HG02623 (cell line): ENCODE measurements at regions not wholly inside any gene's neighbourhood (a gene's known extent, or its start where the extent isn't known, plus 50 kb on each side); places are given as distances from the start of the nearest gene placed in this dataset.

Experiments used
- ATAC-seq: cut with Tn5 transposase; IDR thresholded peaks from one replicate; pipeline ENCODE4 v1.9.1; 2021; ENCODE audit warnings: moderate library complexity; ENCODE audit not compliant: unreplicated experiment

- no peak for ATAC-seq
Measured at GRCh38 chr12:47561746-47562145, 144.1 kb downstream of the RPAP3 start.

GRCh38 chr12:47560415-47560814 lies 145.4 kb downstream of the RPAP3 start:
- ATAC-seq = no peak

GRCh38 chr12:47558625-47559345 lies 147.0 kb downstream of the RPAP3 start:
- no peak for ATAC-seq

GRCh38 chr12:47557386-47557785 lies 148.4 kb downstream of the RPAP3 start:
- no peak for ATAC-seq

GRCh38 chr12:47556261-47557030 lies 149.4 kb downstream of the RPAP3 start:
- ATAC-seq = no peak

GRCh38 chr12:47554046-47554653 lies 151.7 kb downstream of the RPAP3 start:
- no peak for ATAC-seq

- no peak for ATAC-seq
Measured at GRCh38 chr12:47553266-47553665, 152.6 kb downstream of the RPAP3 start.

GRCh38 chr12:47551426-47551851 lies 154.4 kb downstream of the RPAP3 start:
- ATAC-seq = no peak

- no peak for ATAC-seq
Measured at GRCh38 chr12:47549258-47549657, 156.6 kb downstream of the RPAP3 start.

- no peak for ATAC-seq
Measured at GRCh38 chr12:47548401-47548800, 157.4 kb downstream of the RPAP3 start.

GRCh38 chr12:47547077-47547476 lies 158.8 kb downstream of the RPAP3 start:
- no peak for ATAC-seq

GRCh38 chr12:47545938-47546609 lies 159.8 kb downstream of the RPAP3 start:
- ATAC-seq = no peak

- no peak for ATAC-seq
Measured at GRCh38 chr12:47534695-47535094, 171.1 kb downstream of the RPAP3 start.

- ATAC-seq = no peak
Measured at GRCh38 chr12:47530050-47530449, 175.8 kb downstream of the RPAP3 start.

- no peak for ATAC-seq
Measured at GRCh38 chr12:47527816-47528215, 178.0 kb downstream of the RPAP3 start.

GRCh38 chr12:47520029-47520428 lies 185.8 kb downstream of the RPAP3 start:
- ATAC-seq = no peak

- ATAC-seq = no peak
Measured at GRCh38 chr12:47517122-47517521, 188.7 kb downstream of the RPAP3 start.

- no peak for ATAC-seq
Measured at GRCh38 chr12:47509398-47509851, 196.4 kb downstream of the RPAP3 start.

- no peak for ATAC-seq
Measured at GRCh38 chr12:47507221-47507620, 198.6 kb downstream of the RPAP3 start.

GRCh38 chr12:47504775-47505446 lies 200.9 kb downstream of the RPAP3 start:
- ATAC-seq = no peak

- no peak for ATAC-seq
Measured at GRCh38 chr12:47493801-47494200, 212.0 kb downstream of the RPAP3 start.
